HepG2 (cell line): ENCODE measurements at regions not wholly inside any gene's neighbourhood (a gene's known extent, or its start where the extent isn't known, plus 50 kb on each side); places are given as distances from the start of the nearest gene placed in this dataset.
A peak's percentile ranks its signal among the peaks of the same experiment; 100 is the strongest.

Source experiments
- BCL3 ChIP-seq: sonication (generic); formaldehyde crosslinking; IDR thresholded peaks from 2 replicates; pipeline ENCODE4 v1.5.1; 2020; ENCODE audit warnings: mild to moderate bottlenecking, missing genetic modification reagents, moderate library complexity
- CBX5 ChIP-seq: sonication (generic); formaldehyde crosslinking; IDR thresholded peaks from 2 replicates; pipeline ENCODE4 v1.4.0; 2020; ENCODE audit warnings: missing genetic modification reagents, borderline replicate concordance
- GPN1 ChIP-seq: sonication (generic); formaldehyde crosslinking; IDR thresholded peaks from 2 replicates; pipeline ENCODE4 v1.5.1; 2020; ENCODE audit warnings: missing genetic modification reagents, borderline replicate concordance
- HCFC1 ChIP-seq: fragments of 150-350 bp; IDR thresholded peaks from 2 replicates; pipeline ENCODE4 v1.6.1; 2014; ENCODE audit warnings: low read depth, low read length
- HOXA5 ChIP-seq: sonication (generic); formaldehyde crosslinking; IDR thresholded peaks from 2 replicates; pipeline ENCODE4 v1.4.0; 2020; ENCODE audit warnings: missing genetic modification reagents
- MBNL3 ChIP-seq: fragments of 250-450 bp; sonication (Bioruptor Pico); conservative IDR thresholded peaks from 2 replicates; pipeline ENCODE4 v1.8.0; 2022; ENCODE audit warnings: mild to moderate bottlenecking, inconsistent platforms
- NCOA5 ChIP-seq: sonication (generic); formaldehyde crosslinking; IDR thresholded peaks from 2 replicates; pipeline ENCODE4 v1.4.0; 2020; ENCODE audit warnings: missing genetic modification reagents
- NRL ChIP-seq: sonication (generic); formaldehyde crosslinking; IDR thresholded peaks from 2 replicates; pipeline ENCODE4 v1.5.0; 2020; ENCODE audit warnings: missing genetic modification reagents, mild to moderate bottlenecking, moderate library complexity, borderline replicate concordance
- PRPF4 ChIP-seq: fragments of 200-400 bp; formaldehyde crosslinking; IDR thresholded peaks from 2 replicates; pipeline ENCODE4 v1.6.1; 2016; ENCODE audit warnings: low read length, low read depth; ENCODE audit not compliant: poor library complexity, severe bottlenecking
- REPIN1 ChIP-seq: sonication (generic); formaldehyde crosslinking; IDR thresholded peaks from 2 replicates; pipeline ENCODE4 v1.8.0; 2022; ENCODE audit warnings: missing genetic modification reagents, low read depth, mild to moderate bottlenecking, borderline replicate concordance
- ZFAT ChIP-seq: sonication (generic); formaldehyde crosslinking; conservative IDR thresholded peaks from 2 replicates; pipeline ENCODE4 v1.8.1; 2023; ENCODE audit warnings: missing genetic modification reagents, inconsistent platforms
- ZFX ChIP-seq: sonication (generic); formaldehyde crosslinking; IDR thresholded peaks from 2 replicates; pipeline ENCODE4 v1.4.0; 2020; ENCODE audit warnings: mild to moderate bottlenecking, low read depth, missing genetic modification reagents, moderate library complexity
- ZNF280B ChIP-seq: sonication (generic); formaldehyde crosslinking; IDR thresholded peaks from 2 replicates; pipeline ENCODE4 v1.5.0; 2020; ENCODE audit warnings: missing genetic modification reagents, mild to moderate bottlenecking, borderline replicate concordance
- ZNF496 ChIP-seq: sonication (generic); formaldehyde crosslinking; IDR thresholded peaks from 2 replicates; pipeline ENCODE4 v1.8.1; 2023; ENCODE audit warnings: mild to moderate bottlenecking, moderate library complexity, missing genetic modification reagents; ENCODE audit not compliant: insufficient replicate concordance
- ZNF552 ChIP-seq: sonication (generic); formaldehyde crosslinking; IDR thresholded peaks from 2 replicates; pipeline ENCODE4 v1.9.0; 2022; ENCODE audit warnings: missing genetic modification reagents, mild to moderate bottlenecking, borderline replicate concordance
- ZNF746 ChIP-seq: sonication (generic); formaldehyde crosslinking; IDR thresholded peaks from 2 replicates; pipeline ENCODE4 v1.8.0; 2022; ENCODE audit warnings: mild to moderate bottlenecking, missing genetic modification reagents
- ZSCAN31 ChIP-seq: sonication (generic); formaldehyde crosslinking; IDR thresholded peaks from 2 replicates; pipeline ENCODE4 v1.5.0; 2020; ENCODE audit warnings: low read depth, mild to moderate bottlenecking, missing genetic modification reagents
- TF ChIP-seq, protein P1 (sequence below): IDR thresholded peaks from 2 replicates; pipeline ENCODE4 v1.6.1; 2018; ENCODE audit warnings: missing genetic modification reagents
- TF ChIP-seq, protein P2 (sequence below): IDR thresholded peaks from 2 replicates; pipeline ENCODE4 v1.6.1; 2016

DNA sequence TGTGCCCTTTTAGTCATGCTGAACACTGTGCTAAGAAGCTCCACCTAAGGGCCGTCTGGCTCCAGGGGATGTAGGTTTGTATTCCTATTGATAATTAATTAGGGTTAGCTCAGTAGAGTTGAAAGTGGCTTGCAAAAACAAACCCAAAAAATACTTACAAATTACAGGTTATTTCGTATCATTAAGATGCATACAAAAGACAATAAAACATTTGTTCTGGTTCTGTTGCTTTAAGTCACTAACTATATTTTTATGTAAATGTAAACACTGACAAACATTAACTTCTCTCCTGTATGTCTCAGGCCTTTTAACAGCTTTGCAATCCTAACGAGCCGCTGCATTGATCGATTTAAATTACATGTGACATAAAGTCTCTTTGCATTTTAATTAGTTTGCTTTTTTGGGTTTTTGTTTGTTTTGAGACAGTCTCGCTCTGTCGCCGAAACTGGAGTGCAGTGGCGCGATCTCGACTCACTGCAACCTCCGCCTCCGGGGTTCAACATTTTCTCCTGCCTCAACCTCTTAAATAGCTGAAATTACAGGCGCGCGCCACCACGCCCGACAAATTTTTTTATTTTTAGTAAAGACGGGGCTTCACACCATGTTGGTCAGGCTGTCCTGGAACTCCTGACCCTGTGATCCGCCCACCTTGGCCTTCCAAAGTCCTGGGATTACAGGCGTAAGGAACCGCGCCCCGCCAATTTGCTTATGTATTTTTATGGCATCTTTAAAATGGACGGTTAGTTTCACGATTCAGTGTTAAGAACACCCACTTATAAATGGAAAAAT is 110.9 kb downstream of the HFE start (continued):
- TF ChIP-seq ZNF552 (CRISPR knock-in tag) (no peak), HOXA5 (CRISPR knock-in tag) (no peak), ZNF496 (CRISPR knock-in tag) (no peak), BCL3 (CRISPR knock-in tag) (no peak), ZSCAN31 (CRISPR knock-in tag) (no peak), ZNF280B (no peak), ZFX (no peak), ZFAT (peak; percentile 7; the same call in 1 of the 2 replicates), REPIN1 (CRISPR knock-in tag) (no peak), PRPF4 (no peak), ZNF746 (CRISPR knock-in tag) (no peak), MBNL3 (no peak), NCOA5 (CRISPR knock-in tag) (0 out of 2 replicates have a peak, but pooled peaks have one; percentile 56), CBX5 (no peak), HCFC1 (no peak), NRL (CRISPR knock-in tag) (0 out of 2 replicates have a peak, but pooled peaks have one; percentile 1), GPN1 (CRISPR knock-in tag) (no peak)
- TF ChIP-seq, protein P1, sequence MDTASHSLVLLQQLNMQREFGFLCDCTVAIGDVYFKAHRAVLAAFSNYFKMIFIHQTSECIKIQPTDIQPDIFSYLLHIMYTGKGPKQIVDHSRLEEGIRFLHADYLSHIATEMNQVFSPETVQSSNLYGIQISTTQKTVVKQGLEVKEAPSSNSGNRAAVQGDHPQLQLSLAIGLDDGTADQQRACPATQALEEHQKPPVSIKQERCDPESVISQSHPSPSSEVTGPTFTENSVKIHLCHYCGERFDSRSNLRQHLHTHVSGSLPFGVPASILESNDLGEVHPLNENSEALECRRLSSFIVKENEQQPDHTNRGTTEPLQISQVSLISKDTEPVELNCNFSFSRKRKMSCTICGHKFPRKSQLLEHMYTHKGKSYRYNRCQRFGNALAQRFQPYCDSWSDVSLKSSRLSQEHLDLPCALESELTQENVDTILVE (CRISPR knock-in tag) = no peak
- TF ChIP-seq, protein P2, sequence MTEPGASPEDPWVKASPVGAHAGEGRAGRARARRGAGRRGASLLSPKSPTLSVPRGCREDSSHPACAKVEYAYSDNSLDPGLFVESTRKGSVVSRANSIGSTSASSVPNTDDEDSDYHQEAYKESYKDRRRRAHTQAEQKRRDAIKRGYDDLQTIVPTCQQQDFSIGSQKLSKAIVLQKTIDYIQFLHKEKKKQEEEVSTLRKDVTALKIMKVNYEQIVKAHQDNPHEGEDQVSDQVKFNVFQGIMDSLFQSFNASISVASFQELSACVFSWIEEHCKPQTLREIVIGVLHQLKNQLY (CRISPR knock-in tag) = no peak
